Neural progenitor cell (in vitro differentiated cells): ENCODE measurements at regions not wholly inside any gene's neighbourhood (a gene's known extent, or its start where the extent isn't known, plus 50 kb on each side); places are given as distances from the start of the nearest gene placed in this dataset.

Source experiments
- DNase-seq: peaks from one replicate; pipeline ENCODE4 v3.0.0-alpha.2; 2016; ENCODE audit warnings: low spot score
- H2AFZ ChIP-seq: fragments of 200-600 bp; sonication (generic); replicated peaks from 2 replicates; pipeline ENCODE4 v1.6.1; 2016; ENCODE audit warnings: antibody characterized with exemption
- H3F3A ChIP-seq: fragments of 200-600 bp; sonication (generic); 2 replicates; pipeline ENCODE4 v1.6.1; 2016; ENCODE audit warnings: antibody characterized with exemption, low read depth
- H3K27ac ChIP-seq: fragments of 200-600 bp; sonication (generic); 2 replicates; pipeline ENCODE4 v1.5.1; 2016; ENCODE audit warnings: mild to moderate bottlenecking
- H3K27me3 ChIP-seq: fragments of 200-600 bp; sonication (generic); 2 replicates; pipeline ENCODE4 v1.6.1; 2016; ENCODE audit warnings: mild to moderate bottlenecking, moderate library complexity
- H3K36me3 ChIP-seq: fragments of 200-600 bp; sonication (generic); 2 replicates; pipeline ENCODE4 v1.5.1; 2016
- H3K4me1 ChIP-seq: fragments of 200-600 bp; sonication (generic); 2 replicates; pipeline ENCODE4 v1.6.1; 2016; ENCODE audit warnings: mixed run types
- H3K4me2 ChIP-seq: fragments of 200-600 bp; sonication (generic); 2 replicates; pipeline ENCODE4 v1.6.1; 2016
- H3K4me3 ChIP-seq: fragments of 200-600 bp; sonication (generic); 2 replicates; pipeline ENCODE4 v1.5.1; 2016
- H3K79me2 ChIP-seq: fragments of 200-600 bp; sonication (generic); 2 replicates; pipeline ENCODE4 v1.6.1; 2016; ENCODE audit warnings: low read depth
- H3K9ac ChIP-seq: fragments of 200-600 bp; sonication (generic); 2 replicates; pipeline ENCODE4 v1.6.1; 2016
- H3K9me3 ChIP-seq: fragments of 200-600 bp; sonication (generic); 2 replicates; pipeline ENCODE4 v1.5.1; 2016; ENCODE audit warnings: low read depth
- H4K20me1 ChIP-seq: fragments of 200-600 bp; sonication (generic); 2 replicates; pipeline ENCODE4 v1.6.1; 2016; ENCODE audit warnings: low read depth
- H3K27ac Mint-ChIP-seq: 3 replicates; pipeline ENCODE4 v1.8.0; 2021; ENCODE audit warnings: mixed read lengths
- H3K27me3 Mint-ChIP-seq: 2 replicates; pipeline ENCODE4 v1.8.0; 2022; ENCODE audit warnings: low read depth, mild to moderate bottlenecking, inconsistent platforms, moderate library complexity, mixed read lengths; ENCODE audit not compliant: insufficient read depth
- H3K36me3 Mint-ChIP-seq: 3 replicates; pipeline ENCODE4 v1.8.0; 2021; ENCODE audit warnings: mixed read lengths
- H3K4me1 Mint-ChIP-seq: 3 replicates; pipeline ENCODE4 v1.8.0; 2021; ENCODE audit warnings: mixed read lengths
- H3K4me3 Mint-ChIP-seq: 3 replicates; pipeline ENCODE4 v1.8.0; 2021; ENCODE audit warnings: mild to moderate bottlenecking, moderate library complexity, mixed read lengths
- H3K9me3 Mint-ChIP-seq: 3 replicates; pipeline ENCODE4 v1.8.0; 2020; ENCODE audit warnings: mixed read lengths
- CTCF ChIP-seq: fragments of 200-600 bp; sonication (generic); IDR thresholded peaks from 2 replicates; pipeline ENCODE4 v1.5.1; 2017; ENCODE audit warnings: antibody characterized with exemption, mild to moderate bottlenecking
- EZH2 ChIP-seq: fragments of 200-600 bp; sonication (generic); IDR thresholded peaks from 2 replicates; pipeline ENCODE4 v1.6.1; 2017; ENCODE audit warnings: antibody characterized with exemption, mild to moderate bottlenecking, moderate library complexity
- EZH2phosphoT487 ChIP-seq: fragments of 200-600 bp; sonication (generic); IDR thresholded peaks from 2 replicates; pipeline ENCODE4 v1.6.1; 2017; ENCODE audit warnings: antibody characterized with exemption

- Histone ChIP-seq H3F3A (no peaks in the 10 kb centered on the region), H3K36me3 (no peaks in the 10 kb centered on the region), H3K4me2 (no peak overlapping the region), H3K9me3 (peaks cover 3% of the 10 kb centered on the region), H3K4me1 (no peaks in the 10 kb centered on the region), H3K9ac (no peak overlapping the region), H3K27me3 (no peaks in the 10 kb centered on the region), H4K20me1 (no peaks in the 10 kb centered on the region), H3K79me2 (no peaks in the 10 kb centered on the region), H2AFZ (no peak overlapping the region), H3K4me3 (no peak overlapping the region), H3K27ac (no peak overlapping the region)
- H3K27ac Mint-ChIP-seq: no peak overlapping the region
- no peak for TF ChIP-seq CTCF
- no peak for TF ChIP-seq EZH2
- no peak for TF ChIP-seq EZH2phosphoT487
- peaks cover 6% of the 10 kb centered on the region for H3K36me3 Mint-ChIP-seq
- H3K4me3 Mint-ChIP-seq: no peak overlapping the region
- H3K27me3 Mint-ChIP-seq: peaks cover 7% of the 10 kb centered on the region
- H3K4me1 Mint-ChIP-seq: no peaks in the 10 kb centered on the region
- no peak for DNase-seq
- H3K9me3 Mint-ChIP-seq: peaks cover 21% of the 10 kb centered on the region
These were observed 246.3 kb upstream of the ANKRD50 start for GRCh38 chr4:124958847-124959246.

GRCh38 chr4:124955476-124955875 lies 242.9 kb upstream of the ANKRD50 start:
- Histone ChIP-seq H3K9me3 (no peaks in the 10 kb centered on the region), H3K27ac (no peak overlapping the region), H3K4me2 (no peak overlapping the region), H3K27me3 (no peaks in the 10 kb centered on the region), H3K9ac (no peak overlapping the region), H3K4me3 (no peak overlapping the region), H3F3A (no peaks in the 10 kb centered on the region), H4K20me1 (no peaks in the 10 kb centered on the region), H3K36me3 (no peaks in the 10 kb centered on the region), H3K4me1 (no peaks in the 10 kb centered on the region), H3K79me2 (no peaks in the 10 kb centered on the region), H2AFZ (no peak overlapping the region)
- Mint-ChIP-seq H3K4me3 (no peak overlapping the region), H3K27me3 (no peaks in the 10 kb centered on the region), H3K27ac (no peak overlapping the region), H3K4me1 (no peaks in the 10 kb centered on the region), H3K9me3 (peaks cover 16% of the 10 kb centered on the region), H3K36me3 (no peaks in the 10 kb centered on the region)
- DNase-seq: no peak
- TF ChIP-seq CTCF: no peak
- TF ChIP-seq EZH2: no peak
- no peak for TF ChIP-seq EZH2phosphoT487

- Histone ChIP-seq H3K27ac (no peak overlapping the region), H4K20me1 (no peaks in the 10 kb centered on the region), H2AFZ (no peak overlapping the region), H3K4me2 (no peak overlapping the region), H3K36me3 (no peaks in the 10 kb centered on the region), H3K4me1 (no peaks in the 10 kb centered on the region), H3K79me2 (no peaks in the 10 kb centered on the region), H3K9me3 (no peaks in the 10 kb centered on the region), H3K27me3 (no peaks in the 10 kb centered on the region), H3K4me3 (no peak overlapping the region), H3F3A (no peaks in the 10 kb centered on the region), H3K9ac (no peak overlapping the region)
- peaks cover 6% of the 10 kb centered on the region for H3K9me3 Mint-ChIP-seq
- no peaks in the 10 kb centered on the region for H3K36me3 Mint-ChIP-seq
- H3K4me1 Mint-ChIP-seq: no peaks in the 10 kb centered on the region
- TF ChIP-seq CTCF: no peak
- TF ChIP-seq EZH2: no peak
- TF ChIP-seq EZH2phosphoT487: no peak
- H3K27ac Mint-ChIP-seq: no peak overlapping the region
- no peak for DNase-seq
- no peaks in the 10 kb centered on the region for H3K27me3 Mint-ChIP-seq
- H3K4me3 Mint-ChIP-seq: no peak overlapping the region
These were observed 241.5 kb upstream of the ANKRD50 start for GRCh38 chr4:124954046-124954445.

GRCh38 chr4:124953486-124953885 lies 241.0 kb upstream of the ANKRD50 start:
- Mint-ChIP-seq H3K4me1 (no peaks in the 10 kb centered on the region), H3K4me3 (no peak overlapping the region), H3K27me3 (no peaks in the 10 kb centered on the region), H3K27ac (no peak overlapping the region), H3K36me3 (no peaks in the 10 kb centered on the region), H3K9me3 (peaks cover 6% of the 10 kb centered on the region)
- Histone ChIP-seq H3K4me3 (no peak overlapping the region), H3K79me2 (no peaks in the 10 kb centered on the region), H3K36me3 (no peaks in the 10 kb centered on the region), H3F3A (no peaks in the 10 kb centered on the region), H3K9me3 (no peaks in the 10 kb centered on the region), H3K9ac (no peak overlapping the region), H4K20me1 (no peaks in the 10 kb centered on the region), H2AFZ (no peak overlapping the region), H3K27me3 (no peaks in the 10 kb centered on the region), H3K27ac (no peak overlapping the region), H3K4me1 (no peaks in the 10 kb centered on the region), H3K4me2 (no peak overlapping the region)
- DNase-seq: no peak
- TF ChIP-seq CTCF (no peak), EZH2 (no peak), EZH2phosphoT487 (no peak)
